Erythroblast (primary cell): ENCODE measurements at regions not wholly inside any gene's neighbourhood (a gene's known extent, or its start where the extent isn't known, plus 50 kb on each side); places are given as distances from the start of the nearest gene placed in this dataset.
"Not testable (repeated sequence)": the region's sequence is repeated elsewhere in the genome, so short reads cannot be mapped to it uniquely, and the experiment has no call there.

Experiments used
- DNase-seq, 2 experiments: peaks; one replicate each; lab custom pipeline; 2025; lab: John Stamatoyannopoulos, UW
- GATA1 ChIP-seq: IDR thresholded peaks from 2 replicates; pipeline ENCODE4 v1.6.1; 2011; ENCODE audit warnings: low read depth, mild to moderate bottlenecking, control low read depth, low read length, moderate library complexity
- POLR2A ChIP-seq: IDR thresholded peaks from 2 replicates; pipeline ENCODE4 v1.6.1; 2011; ENCODE audit warnings: mild to moderate bottlenecking, low read length

DNA sequence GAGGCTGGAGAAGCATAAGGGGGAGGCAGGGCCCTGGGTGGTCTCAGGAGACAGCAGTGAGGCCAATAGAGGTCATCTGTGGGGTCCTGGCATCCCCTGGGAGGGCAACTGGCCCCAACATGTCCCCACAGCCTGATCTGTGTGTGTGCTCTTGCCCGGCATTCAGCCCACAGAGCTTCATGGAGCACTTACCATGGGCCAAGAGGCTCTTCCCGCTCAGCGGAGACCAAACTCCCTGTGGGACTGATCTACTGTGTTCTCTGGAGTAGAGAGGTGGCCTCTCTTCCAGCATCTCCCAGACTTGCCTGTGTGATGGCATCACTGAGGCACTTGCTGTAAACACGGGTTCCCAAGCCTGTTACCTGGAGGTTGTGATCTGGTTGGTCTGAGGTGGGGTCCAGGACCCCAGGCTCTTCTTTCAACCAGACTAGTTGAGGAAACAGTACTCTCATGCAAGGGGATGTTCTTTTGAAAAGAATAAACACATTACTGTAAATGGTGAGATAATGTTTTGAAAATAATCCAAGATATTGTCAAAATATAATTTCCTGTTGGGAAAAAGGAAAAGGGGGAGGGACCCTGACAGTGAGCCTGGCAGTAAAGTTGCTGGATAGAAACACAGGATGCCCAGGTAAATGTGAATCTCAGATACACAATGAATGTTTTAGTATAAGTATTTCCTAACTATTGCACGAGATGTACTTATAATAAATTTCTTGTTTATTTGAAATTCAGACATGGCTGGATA is 67.6 kb downstream of the SOWAHC start:
- DNase-seq: no peak
- TF ChIP-seq POLR2A (no peak), GATA1 (no peak)

DNA sequence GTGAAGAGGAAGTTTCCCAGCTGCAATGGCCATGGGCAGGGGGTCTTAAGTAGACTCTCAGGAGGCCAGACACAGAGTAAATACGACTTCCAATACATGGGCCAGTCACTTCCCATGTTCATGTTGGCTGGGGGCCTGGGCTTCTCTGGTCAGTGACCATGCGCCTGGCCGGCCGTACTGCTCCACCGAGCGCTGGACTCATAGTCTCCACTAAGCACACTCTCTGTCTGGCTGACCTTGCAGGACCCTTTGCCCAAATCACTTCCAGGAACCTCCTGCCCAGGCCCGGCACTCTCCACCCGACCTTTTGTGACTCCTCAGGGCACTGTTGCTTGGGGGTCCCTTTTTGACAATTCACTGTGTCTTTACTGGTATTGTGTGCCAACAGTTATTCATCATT is 69.3 kb downstream of the SOWAHC start:
- no peak for DNase-seq
- TF ChIP-seq GATA1 (no peak), POLR2A (no peak)

DNA sequence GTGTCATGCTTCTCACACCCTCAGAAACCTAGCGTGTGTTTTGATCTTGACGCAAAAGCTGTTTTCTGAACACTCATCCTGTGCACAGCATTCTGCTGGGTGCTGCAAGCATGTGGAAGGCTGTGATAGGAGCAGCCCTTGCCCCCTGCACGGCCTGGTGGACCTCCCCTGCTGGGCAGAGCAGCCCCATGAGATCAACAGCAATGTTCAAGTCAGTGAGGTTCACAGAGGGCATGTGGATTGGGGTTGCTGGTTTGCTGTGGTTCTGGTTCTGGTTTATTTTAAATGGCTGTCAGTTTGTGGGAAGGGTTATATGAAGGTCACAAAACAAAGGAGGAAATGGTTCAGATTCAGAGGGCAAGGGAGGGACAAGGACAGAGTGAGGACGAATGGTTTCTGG is 71.3 kb downstream of the SOWAHC start:
- DNase-seq: no peak
- TF ChIP-seq GATA1 (no peak), POLR2A (no peak)

DNA sequence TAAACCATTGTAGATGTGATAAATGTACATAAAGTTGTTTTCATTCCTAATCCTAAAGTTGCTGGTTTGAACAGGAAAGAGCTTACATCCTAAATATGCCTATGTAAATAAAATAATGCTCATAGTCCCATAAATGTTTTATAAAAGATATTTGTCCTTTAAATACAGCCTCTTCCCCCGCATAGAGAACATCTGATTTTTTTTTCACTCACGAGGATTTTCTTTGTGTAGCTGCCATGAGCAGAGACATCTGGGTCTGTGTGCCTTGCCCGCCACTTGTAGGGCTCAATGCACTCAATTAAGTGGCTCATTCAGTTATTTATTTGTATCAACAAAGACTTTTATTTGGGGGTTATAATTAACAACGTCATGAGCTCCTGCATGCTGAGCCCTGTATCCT is 72.8 kb downstream of the SOWAHC start:
- TF ChIP-seq GATA1: no peak
- TF ChIP-seq POLR2A: no peak

DNA sequence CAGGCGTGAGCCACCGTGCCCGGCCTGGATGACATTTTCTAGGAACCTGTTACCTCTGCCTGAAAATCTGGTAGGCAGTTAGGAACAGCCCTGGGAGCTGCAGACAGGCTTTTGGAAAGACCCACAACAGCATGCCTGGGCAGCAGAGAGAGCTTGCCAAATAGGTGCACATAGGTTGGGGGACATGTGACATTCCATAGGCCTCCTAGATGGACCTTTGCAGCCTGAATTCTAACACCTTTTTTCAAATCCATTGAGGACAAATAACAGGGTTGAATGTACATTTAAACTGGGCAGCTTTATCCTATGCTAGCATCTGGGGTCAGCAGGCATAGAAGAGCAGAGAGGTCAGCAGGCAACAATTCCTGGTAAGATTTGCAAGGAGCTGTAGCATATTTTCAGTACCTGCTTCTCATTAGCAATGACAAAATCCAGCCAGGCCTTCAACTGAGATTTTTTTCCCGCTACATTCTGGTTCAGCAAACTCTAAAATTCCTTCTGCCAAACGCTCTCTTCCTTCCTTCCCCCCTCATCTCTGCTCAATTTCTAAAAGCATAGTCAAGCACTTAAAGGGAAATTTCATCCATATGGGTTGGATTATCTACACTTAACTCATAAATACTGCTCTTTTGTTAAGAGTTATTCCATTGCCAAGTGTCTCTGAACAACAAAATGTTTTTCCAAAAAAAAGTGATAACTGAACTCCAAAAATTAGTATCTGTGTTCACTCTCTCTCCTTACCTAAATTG is 75.2 kb downstream of the SOWAHC start:
- DNase-seq: no peak
- TF ChIP-seq GATA1: no peak
- no peak for TF ChIP-seq POLR2A

More for the DNA sequence above, 72.8 kb downstream of the SOWAHC start:
- no peak for DNase-seq

DNA sequence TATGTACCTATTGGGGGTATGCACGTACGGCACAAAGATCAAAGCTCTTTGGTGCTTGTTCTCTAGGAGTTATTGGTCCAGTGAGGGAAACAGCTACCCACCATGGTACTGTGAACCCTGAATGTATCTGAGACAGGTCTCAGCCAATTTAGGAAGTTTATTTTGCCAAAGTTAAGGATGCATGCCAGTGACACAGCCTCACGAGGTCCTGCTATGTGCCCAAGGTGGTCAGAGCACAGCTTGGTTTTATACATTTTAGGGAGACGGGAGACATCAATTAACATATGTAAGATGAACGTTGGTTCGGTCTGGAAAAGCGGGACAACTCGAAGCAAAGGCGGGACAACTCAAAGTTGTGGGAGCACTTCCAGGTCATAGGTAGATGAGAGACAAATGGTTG is 75.8 kb downstream of the SOWAHC start:
- TF ChIP-seq GATA1 (no peak), POLR2A (no peak)
- DNase-seq: no peak

DNA sequence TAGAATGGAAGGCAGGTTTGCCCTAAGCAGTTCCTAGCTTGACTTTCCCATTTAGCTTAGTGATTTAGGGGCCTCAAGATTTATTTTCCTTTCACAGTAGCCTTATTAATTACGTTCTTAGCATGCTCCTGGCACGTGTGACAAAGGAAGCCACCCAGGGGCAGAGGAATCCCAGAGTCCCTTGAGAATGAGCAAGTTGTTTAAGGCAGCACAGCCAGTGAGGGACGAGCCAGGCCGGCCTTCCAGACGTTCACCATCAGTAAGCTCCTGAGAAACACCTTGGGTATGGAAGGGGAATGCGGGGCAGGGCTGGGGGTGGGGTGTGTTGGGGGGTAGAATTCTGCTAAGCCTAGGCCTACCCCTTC is 76.3 kb downstream of the SOWAHC start:
- TF ChIP-seq POLR2A (no peak), GATA1 (no peak)
- no peak for DNase-seq

DNA sequence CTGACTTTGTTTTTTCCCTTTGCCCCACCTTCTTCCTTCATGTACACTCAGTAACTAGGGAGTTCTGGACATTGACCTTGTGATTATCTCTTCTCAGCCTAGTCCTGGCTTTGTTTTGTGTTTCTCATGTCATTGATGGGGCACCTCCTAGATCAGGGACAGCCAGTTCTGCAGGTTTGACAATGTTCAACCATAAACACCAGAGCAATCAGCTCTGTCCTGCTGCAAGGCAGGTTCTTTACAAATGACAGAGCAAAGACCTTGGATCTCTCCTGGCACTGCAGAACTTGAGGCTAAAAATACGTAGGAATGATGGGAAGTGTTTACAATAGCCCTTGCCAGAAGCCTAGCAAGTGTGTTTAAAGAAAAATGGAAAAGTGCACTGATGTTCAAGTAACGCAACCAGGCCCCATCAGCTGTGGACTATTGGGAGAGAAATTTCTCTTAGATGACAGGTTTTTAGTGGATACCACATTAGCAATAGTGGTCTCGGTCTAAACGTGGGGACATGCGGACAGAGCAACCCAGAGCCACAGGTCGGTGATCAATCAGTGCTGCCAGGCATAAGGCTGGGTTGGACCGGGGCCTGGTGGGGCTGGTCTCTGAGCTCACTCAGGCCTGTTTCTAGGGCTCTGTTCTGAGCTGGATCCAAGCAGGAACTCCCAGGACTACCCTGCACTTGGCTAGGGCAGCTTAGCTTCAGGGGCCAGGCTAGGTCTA is 76.8 kb downstream of the SOWAHC start:
- no peak for TF ChIP-seq POLR2A
- TF ChIP-seq GATA1: no peak
- no peak for DNase-seq

DNA sequence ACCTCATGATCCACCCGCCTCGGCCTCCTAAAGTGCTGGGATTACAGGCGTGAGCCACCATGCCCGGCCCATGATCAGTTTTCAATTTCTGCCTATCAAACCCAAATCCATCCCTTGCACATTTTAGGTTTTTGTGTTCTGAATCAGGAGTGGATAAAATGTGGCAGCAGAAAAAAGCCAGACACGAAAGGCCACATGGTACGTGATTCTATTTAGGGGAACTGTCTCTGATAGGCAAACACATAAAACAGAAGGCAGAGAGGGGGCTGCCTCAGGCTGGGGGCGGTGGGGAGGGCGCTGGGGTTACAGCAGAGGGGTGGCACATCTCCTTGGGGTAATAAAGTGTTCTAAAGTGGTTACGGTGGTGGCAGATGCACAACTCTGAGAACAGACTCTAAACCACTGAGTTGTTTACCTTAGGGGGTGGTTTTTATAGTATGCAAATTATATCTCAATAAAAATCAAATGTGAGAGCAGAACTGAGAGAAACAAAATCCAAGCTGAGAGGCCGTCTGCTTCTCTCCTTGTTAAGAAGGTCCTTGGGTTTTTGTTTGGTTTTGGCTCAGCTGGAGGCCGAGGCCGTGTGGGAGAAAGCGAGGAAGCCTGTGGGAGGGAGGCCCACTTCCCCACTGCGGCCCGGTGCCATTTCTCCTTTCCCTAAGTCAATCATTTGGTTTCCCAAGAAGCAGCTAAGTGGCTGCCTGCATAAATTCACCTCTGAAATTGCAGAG is 78.0 kb downstream of the SOWAHC start:
- TF ChIP-seq POLR2A: no peak
- TF ChIP-seq GATA1: no peak
- DNase-seq: no peak

DNA sequence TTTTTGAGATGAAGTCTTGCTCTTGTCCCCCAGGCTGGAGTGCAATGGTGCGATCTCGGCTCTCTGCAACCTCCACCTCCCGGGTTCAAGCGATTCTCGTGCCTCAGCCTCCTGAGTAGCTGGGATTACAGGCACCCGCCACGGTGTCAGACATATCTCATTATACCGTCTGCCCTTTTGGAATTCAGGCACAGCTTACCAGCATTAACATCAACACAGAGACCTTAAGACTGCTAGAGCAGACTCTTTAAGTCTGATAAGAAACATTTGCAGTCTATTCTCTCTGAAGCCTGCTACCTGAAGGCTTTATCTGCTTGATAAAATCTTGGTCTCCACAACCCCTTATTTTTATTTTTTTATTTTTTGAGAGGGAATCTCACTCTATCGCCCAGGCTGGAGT is 78.7 kb downstream of the SOWAHC start:
- not testable (repeated sequence) for DNase-seq

DNA sequence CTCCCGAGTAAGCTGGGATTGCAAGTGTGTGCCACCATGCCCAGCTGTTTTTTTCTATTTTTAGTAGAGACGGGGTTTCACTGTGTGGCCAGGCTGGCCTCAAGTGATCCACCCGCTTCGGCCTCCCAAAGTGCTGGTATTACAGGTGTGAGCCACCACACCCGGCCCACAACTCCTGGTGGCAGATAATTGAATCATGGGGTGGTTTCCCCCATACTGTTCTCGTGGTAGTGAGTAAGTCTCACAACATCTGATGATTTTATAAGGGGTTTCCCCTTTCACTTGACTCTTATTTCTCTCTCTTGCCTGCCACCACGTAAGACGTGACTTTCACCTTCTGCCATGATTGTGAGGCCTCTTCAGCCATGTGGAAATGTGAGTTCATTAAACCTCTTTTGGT is 79.1 kb downstream of the SOWAHC start:
- DNase-seq: not testable (repeated sequence)

DNA sequence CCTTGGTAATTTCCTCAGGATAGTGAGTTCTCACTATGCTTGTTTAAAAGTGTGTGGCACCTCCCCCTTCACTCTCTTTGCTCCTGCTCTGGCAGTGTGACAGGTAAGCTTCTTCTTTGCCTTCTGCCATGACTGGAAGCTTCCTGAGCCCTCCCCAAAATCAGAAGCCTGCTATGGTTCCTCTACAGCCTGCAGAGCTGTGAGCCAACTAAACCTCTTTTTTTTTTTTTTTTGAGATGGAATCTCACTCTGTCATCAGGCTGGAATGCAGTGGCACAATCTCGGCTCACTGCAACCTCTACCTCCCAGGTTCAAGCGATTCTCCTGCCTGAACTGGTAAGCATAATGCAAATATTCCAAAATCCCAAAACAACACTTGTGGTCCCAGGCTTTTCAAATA is 80.0 kb downstream of the SOWAHC start:
- DNase-seq: no peak
- TF ChIP-seq GATA1 (no peak), POLR2A (no peak)

DNA sequence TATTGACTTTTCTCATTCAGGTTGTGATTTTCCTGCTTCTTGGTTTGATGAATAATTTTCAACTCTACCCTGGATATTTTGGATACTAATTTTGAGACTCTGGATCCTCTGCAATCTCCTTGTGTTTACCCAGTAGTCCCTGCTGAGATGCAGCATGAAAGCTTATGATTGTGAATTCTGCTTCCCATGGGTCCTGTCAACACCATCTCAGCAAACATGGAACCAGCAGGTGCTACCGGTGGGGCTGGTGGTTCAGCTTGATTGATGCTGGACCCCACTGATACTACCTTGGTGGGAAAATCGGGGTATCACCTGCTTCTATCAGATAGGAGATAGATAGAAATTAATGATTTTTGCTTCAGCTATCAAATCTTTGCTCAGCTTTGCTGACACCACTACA is 81.1 kb downstream of the SOWAHC start:
- DNase-seq: no peak
- TF ChIP-seq POLR2A (no peak), GATA1 (no peak)

DNA sequence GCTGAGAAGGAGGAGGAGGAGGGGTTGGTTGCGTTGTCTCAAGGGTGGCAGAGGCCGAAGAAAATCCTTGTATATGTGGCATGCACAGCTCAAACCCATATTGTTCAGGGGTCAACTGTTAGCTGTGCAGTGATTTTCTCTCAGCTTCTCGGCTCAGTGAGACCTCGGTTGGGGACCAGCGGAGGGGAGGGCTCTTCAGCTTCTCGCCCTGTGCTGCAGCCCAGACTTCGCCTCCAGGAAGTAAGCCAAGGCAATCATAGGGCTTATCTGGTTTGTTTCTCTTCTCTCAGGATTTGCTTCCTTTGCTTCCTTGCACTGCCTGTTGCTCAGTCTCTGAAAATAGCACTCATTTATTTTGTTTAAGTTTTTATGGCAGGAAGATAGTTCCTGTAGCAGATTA is 85.5 kb downstream of the SOWAHC start:
- no peak for DNase-seq

More for the DNA sequence above, 85.5 kb downstream of the SOWAHC start:
- TF ChIP-seq POLR2A: no peak
- no peak for TF ChIP-seq GATA1
